ENCODE measurements at regions not wholly inside any gene's neighbourhood (a gene's known extent, or its start where the extent isn't known, plus 50 kb on each side); places are given as distances from the start of the nearest gene placed in this dataset.

DNA sequence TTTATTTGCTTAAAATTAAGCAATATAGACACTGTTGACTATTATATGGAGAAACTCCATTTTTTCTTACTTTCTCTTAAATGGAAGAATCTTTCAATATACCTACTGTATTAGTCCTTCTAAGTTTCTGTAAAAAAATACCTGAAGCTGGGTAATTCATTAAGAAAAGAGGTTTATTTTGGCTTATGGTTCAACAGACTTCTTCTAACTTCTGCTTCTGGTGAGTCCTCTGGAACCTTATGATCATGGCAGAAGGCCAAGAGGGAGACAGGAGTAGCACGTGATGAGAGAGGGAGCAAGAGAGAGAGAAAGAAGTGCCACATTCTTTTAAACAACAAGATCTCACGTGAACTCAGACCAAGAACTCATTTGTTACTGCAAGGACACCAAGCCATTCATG lies 573.3 kb downstream of the MCTP2 start:
- Histone ChIP-seq H3K27me3 (no peaks in the 10 kb centered on the region), H3K4me1 (no peaks in the 10 kb centered on the region), H3K9me3 (no peaks in the 10 kb centered on the region), H3K36me3 (no peaks in the 10 kb centered on the region), H3K27ac (no peak overlapping the region), H3K4me3 (no peak overlapping the region)
- DNase-seq: no peak
- TF ChIP-seq, protein P1, sequence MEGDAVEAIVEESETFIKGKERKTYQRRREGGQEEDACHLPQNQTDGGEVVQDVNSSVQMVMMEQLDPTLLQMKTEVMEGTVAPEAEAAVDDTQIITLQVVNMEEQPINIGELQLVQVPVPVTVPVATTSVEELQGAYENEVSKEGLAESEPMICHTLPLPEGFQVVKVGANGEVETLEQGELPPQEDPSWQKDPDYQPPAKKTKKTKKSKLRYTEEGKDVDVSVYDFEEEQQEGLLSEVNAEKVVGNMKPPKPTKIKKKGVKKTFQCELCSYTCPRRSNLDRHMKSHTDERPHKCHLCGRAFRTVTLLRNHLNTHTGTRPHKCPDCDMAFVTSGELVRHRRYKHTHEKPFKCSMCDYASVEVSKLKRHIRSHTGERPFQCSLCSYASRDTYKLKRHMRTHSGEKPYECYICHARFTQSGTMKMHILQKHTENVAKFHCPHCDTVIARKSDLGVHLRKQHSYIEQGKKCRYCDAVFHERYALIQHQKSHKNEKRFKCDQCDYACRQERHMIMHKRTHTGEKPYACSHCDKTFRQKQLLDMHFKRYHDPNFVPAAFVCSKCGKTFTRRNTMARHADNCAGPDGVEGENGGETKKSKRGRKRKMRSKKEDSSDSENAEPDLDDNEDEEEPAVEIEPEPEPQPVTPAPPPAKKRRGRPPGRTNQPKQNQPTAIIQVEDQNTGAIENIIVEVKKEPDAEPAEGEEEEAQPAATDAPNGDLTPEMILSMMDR (IDR thresholded peaks at IDR 0.05): no peak
- no peak for TF ChIP-seq POLR2A (IDR thresholded peaks at IDR 0.05)
- intact Hi-C loops (cut with DNase I; ENCODE audit: low total_unique reads): no loop called here

DNA sequence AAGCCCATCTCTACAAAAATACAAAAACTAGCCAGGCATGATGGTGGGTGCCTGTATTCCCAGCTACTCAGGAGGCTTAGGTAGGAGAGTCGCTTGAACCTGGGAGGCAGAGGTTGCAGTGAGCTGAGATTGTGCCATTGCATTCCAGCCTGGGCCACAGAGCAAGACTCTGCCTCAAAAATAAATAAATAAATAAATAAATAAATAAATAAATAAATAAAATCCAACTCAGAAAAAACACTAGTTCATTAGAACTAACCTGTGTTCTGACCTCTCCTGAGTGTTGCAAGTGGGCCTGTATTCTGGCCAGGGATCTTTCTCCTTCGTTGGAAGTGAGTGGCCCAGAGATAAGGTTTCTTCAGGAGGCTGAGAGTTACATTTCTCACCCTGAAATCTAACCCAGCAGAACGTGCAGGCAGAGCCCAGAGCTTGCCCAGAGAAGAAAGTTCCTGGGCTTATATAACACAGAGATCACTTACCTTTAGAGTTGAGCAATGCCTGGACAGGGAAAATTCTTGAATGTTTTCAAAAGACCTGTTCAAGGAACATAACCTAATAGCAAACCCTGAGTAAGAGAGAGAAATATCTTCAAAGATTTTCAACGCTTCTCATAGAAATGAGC lies 583.9 kb downstream of the MCTP2 start:
- H3K27ac ChIP-seq: no peak overlapping the region
- no peaks in the 10 kb centered on the region for H3K9me3 ChIP-seq
- TF ChIP-seq, protein P1 (IDR thresholded peaks at IDR 0.05): no peak
- no peak for TF ChIP-seq POLR2A (IDR thresholded peaks at IDR 0.05)
- H3K4me1 ChIP-seq: no peaks in the 10 kb centered on the region
- DNase-seq: no peak
- no peaks in the 10 kb centered on the region for H3K27me3 ChIP-seq
- intact Hi-C loops (cut with DNase I; ENCODE audit: low total_unique reads): no loop called here
- no peak overlapping the region for H3K4me3 ChIP-seq
- no peaks in the 10 kb centered on the region for H3K36me3 ChIP-seq

DNA sequence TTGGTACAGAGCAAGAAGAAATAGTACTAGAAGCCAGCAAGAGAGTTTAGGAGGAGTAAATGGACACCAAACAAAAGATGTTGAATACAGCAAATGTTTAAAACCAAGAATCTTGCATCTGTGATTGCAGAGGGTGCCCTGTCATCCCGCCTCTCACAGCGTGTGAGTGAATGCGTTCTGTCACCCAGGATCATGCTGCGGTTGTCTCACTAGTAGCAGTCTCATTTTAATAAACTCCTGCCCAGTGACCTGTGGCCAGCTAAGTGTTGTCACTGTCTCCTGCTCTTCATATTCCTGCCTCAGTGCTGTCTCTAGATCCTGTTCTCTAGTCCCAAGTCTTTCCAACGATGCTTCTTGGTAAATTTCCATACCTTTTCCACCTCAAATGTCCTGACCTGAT lies 584.6 kb downstream of the MCTP2 start:
- DNase-seq: no peak
- no peak for TF ChIP-seq POLR2A (IDR thresholded peaks at IDR 0.05)
- TF ChIP-seq, protein P1 (IDR thresholded peaks at IDR 0.05): no peak
- Histone ChIP-seq H3K36me3 (no peaks in the 10 kb centered on the region), H3K27me3 (no peaks in the 10 kb centered on the region), H3K9me3 (no peaks in the 10 kb centered on the region), H3K4me3 (no peak overlapping the region), H3K4me1 (no peaks in the 10 kb centered on the region), H3K27ac (no peak overlapping the region)
- intact Hi-C loops (cut with DNase I; ENCODE audit: low total_unique reads): no loop called here

DNA sequence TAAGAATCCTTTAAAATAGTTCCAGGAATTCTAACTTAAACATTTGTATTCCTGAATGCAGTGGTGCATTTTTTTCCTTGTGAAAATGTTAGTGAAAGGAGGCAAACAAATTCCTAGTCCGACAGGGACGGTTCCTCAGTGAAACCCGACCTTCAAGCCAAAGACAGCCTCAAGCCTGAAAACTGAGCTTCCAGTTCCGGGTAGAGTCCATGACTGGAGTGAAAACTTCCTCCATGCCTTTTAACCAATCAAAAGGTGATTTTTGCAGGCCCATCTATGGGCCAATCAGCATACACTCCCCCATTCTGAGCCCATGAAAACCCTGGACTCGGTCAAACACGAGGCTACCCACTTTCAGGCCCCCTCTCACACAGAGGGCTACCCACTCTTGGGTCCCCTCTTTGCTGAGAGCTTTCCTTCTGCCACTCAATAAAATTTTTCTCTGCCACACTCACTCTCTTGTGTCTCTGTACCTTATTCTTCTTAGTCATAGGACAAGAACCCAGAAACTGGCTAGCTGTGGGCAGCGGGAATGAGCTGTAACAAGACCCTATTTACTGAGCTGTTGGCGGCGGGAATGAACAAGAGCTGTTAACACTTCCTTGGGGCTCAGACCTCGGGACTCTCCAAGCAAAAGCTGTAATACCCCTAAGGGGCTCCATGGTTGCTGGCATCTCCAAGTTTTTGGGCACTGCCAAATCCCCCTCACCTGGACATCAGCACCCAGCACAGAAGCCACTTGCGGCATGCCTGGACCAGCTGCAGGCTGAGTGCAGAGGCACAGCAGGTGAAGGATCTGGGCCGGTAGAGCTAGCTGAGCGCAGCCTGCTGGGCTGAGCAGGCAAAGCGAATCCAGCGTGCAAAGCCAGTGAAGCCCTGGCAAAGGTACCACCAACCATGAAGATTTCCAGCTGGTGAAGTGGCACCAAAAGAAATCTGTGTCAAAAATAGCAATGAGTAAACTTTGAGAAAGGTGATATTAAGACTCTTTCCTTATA lies 598.8 kb downstream of the MCTP2 start:
- H3K9me3 ChIP-seq: no peaks in the 10 kb centered on the region
- TF ChIP-seq, protein P1 (IDR thresholded peaks at IDR 0.05): no peak
- TF ChIP-seq POLR2A (IDR thresholded peaks at IDR 0.05): no peak
- H3K36me3 ChIP-seq: no peaks in the 10 kb centered on the region
- H3K27ac ChIP-seq: no peak overlapping the region
- no peaks in the 10 kb centered on the region for H3K4me1 ChIP-seq
- no peak for DNase-seq
- H3K27me3 ChIP-seq: no peaks in the 10 kb centered on the region
- no peak overlapping the region for H3K4me3 ChIP-seq
- intact Hi-C loops (cut with DNase I; ENCODE audit: low total_unique reads): no loop called here

DNA sequence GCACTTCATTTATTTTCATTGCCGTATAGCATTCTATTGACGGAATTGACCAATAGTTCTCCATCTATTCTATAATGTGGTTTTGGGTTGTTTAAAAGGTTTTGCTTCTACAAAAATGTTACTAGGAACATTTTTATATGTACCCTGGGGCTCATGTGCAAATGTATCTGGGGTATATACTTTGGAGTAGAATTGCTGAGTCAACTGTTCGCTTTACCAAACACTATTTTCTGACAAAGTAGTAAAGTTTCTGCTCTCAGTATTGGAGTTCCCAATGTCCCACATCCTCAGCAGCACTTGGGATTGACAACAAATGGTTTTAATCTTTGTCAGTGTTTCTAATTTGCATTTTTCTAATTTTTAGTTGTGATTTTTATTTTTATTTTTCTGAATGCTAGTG lies 602.6 kb downstream of the MCTP2 start:
- Histone ChIP-seq H3K36me3 (no peaks in the 10 kb centered on the region), H3K9me3 (no peaks in the 10 kb centered on the region), H3K4me3 (no peak overlapping the region), H3K27me3 (no peaks in the 10 kb centered on the region), H3K27ac (no peak overlapping the region), H3K4me1 (no peaks in the 10 kb centered on the region)
- intact Hi-C loops (cut with DNase I; ENCODE audit: low total_unique reads): no loop called here
- TF ChIP-seq, protein P1 (IDR thresholded peaks at IDR 0.05): no peak
- no peak for TF ChIP-seq POLR2A (IDR thresholded peaks at IDR 0.05)
- DNase-seq: no peak

Measured in uterus (tissue), 3 donors.